CD4-positive, CD25-positive, alpha-beta regulatory T cell (primary cell): ENCODE measurements at regions not wholly inside any gene's neighbourhood (a gene's known extent, or its start where the extent isn't known, plus 50 kb on each side); places are given as distances from the start of the nearest gene placed in this dataset.

Experiments used
- ATAC-seq, 2 donors: fragments of 150-1000 bp; cut with Tn5 transposase; one replicate each; pipeline ENCODE4 v1.10.0; 2021; ENCODE audit warnings: low read depth in 2 of 2, moderate number of reproducible peaks in 2 of 2, moderate library complexity in 1 of 2
- DNase-seq, 3 donors: peaks; one replicate each; pipeline versions ENCODE4 v3.0.0 to v3.0.0-alpha.2; 2012 to 2022; ENCODE audit warnings: mixed read lengths in 1 of 3
- H3K27ac ChIP-seq: one replicate; pipeline ENCODE4 v1.7.0; 2013; ENCODE audit warnings: mild to moderate bottlenecking, low read length; ENCODE audit not compliant: insufficient read depth, poor library complexity, severe bottlenecking
- H3K27me3 ChIP-seq: one replicate; pipeline ENCODE4 v1.7.0; 2013; ENCODE audit warnings: low read length; ENCODE audit not compliant: control insufficient read depth, insufficient read depth
- H3K36me3 ChIP-seq: one replicate; pipeline ENCODE4 v1.7.0; 2013; ENCODE audit warnings: mild to moderate bottlenecking, low read length, moderate library complexity; ENCODE audit not compliant: control insufficient read depth, insufficient read depth
- H3K4me1 ChIP-seq: 2 replicates; pipeline ENCODE4 v1.7.0; 2013; ENCODE audit warnings: mild to moderate bottlenecking, low read length; ENCODE audit not compliant: insufficient read depth, control insufficient read depth, poor library complexity, severe bottlenecking
- H3K4me3 ChIP-seq: one replicate; pipeline ENCODE4 v1.7.0; 2013; ENCODE audit warnings: low read depth, mild to moderate bottlenecking, low read length, moderate library complexity
- H3K9me3 ChIP-seq, 2 experiments: 1 replicate in 1 of 2; 2 replicates in 1 of 2; pipeline ENCODE4 v1.7.0; 2013; ENCODE audit warnings: low read length in 2 of 2, mild to moderate bottlenecking in 1 of 2, moderate library complexity in 1 of 2; ENCODE audit not compliant: control insufficient read depth in 2 of 2
- H3K27ac Mint-ChIP-seq, 3 donors: one replicate each; pipeline ENCODE4 v1.8.0; 2020 to 2022; ENCODE audit warnings: mild to moderate bottlenecking in 3 of 3, mixed read lengths in 3 of 3, moderate library complexity in 2 of 3
- H3K27me3 Mint-ChIP-seq: one replicate; pipeline ENCODE4 v1.8.0; 2022; ENCODE audit warnings: mild to moderate bottlenecking, mixed read lengths
- H3K36me3 Mint-ChIP-seq: one replicate; pipeline ENCODE4 v1.8.0; 2020; ENCODE audit warnings: mixed read lengths
- H3K4me1 Mint-ChIP-seq, 4 donors: one replicate each; pipeline ENCODE4 v1.8.0; 2020 to 2022; ENCODE audit warnings: mixed read lengths in 4 of 4, mild to moderate bottlenecking in 1 of 4
- H3K4me3 Mint-ChIP-seq, 4 donors: one replicate each; pipeline ENCODE4 v1.8.0; 2020 to 2022; ENCODE audit warnings: mild to moderate bottlenecking in 4 of 4, mixed read lengths in 4 of 4, moderate library complexity in 3 of 4
- H3K9me3 Mint-ChIP-seq, 7 donors: one replicate each; pipeline ENCODE4 v1.8.0; 2020 to 2022; ENCODE audit warnings: mixed read lengths in 7 of 7, mild to moderate bottlenecking in 3 of 7, moderate library complexity in 2 of 7

GRCh38 chr2:108080177-108080576 is 93.9 kb downstream of the SLC5A7 start:
- no peaks in the 10 kb centered on the region for H3K4me1 ChIP-seq
- no peak for ATAC-seq
- Mint-ChIP-seq H3K36me3 (no peaks in the 10 kb centered on the region), H3K9me3 (peaks cover 0 to 8% (median 2%) of the 10 kb centered on the region in 7 donors), H3K4me3 (no peak overlapping the region), H3K27ac (no peak overlapping the region), H3K27me3 (no peaks in the 10 kb centered on the region), H3K4me1 (no peaks in the 10 kb centered on the region)
- no peak for DNase-seq
- no peaks in the 10 kb centered on the region for H3K36me3 ChIP-seq
- no peak overlapping the region for H3K27ac ChIP-seq
- H3K4me3 ChIP-seq: no peak overlapping the region
- H3K27me3 ChIP-seq: no peaks in the 10 kb centered on the region
- H3K9me3 ChIP-seq: no peaks in the 10 kb centered on the region

DNA sequence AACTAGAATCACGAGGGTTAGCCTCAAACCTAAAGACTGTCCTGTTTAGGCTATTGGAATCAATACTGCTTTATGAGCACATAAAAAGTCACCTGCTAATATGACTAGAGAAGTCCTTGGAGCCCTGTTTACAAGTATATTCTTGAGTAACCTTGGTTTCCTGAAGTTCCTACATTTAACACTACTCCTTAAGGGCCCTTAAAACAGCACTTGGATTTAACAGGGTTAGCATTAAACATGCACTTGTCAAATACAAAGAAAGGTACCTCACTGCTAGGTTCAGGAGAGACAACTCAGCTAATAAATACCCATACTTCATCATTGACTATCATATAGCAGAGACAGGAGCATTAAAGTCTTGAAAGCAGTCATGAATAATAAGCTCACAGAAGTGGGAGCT is 96.7 kb downstream of the SLC5A7 start:
- no peak overlapping the region for H3K4me3 ChIP-seq
- ATAC-seq (no peak), DNase-seq (no peak)
- H3K36me3 Mint-ChIP-seq: no peaks in the 10 kb centered on the region
- peaks cover 6% of the 10 kb centered on the region for H3K27me3 Mint-ChIP-seq
- H3K36me3 ChIP-seq: no peaks in the 10 kb centered on the region
- no peaks in the 10 kb centered on the region for H3K9me3 ChIP-seq
- no peak overlapping the region for H3K27ac ChIP-seq
- peaks cover 0 to 9% (median 2%) of the 10 kb centered on the region in 7 donors for H3K9me3 Mint-ChIP-seq
- H3K27ac Mint-ChIP-seq: no peak overlapping the region
- no peak overlapping the region for H3K4me3 Mint-ChIP-seq
- H3K27me3 ChIP-seq: no peaks in the 10 kb centered on the region
- H3K4me1 ChIP-seq: no peaks in the 10 kb centered on the region
- no peaks in the 10 kb centered on the region for H3K4me1 Mint-ChIP-seq

DNA sequence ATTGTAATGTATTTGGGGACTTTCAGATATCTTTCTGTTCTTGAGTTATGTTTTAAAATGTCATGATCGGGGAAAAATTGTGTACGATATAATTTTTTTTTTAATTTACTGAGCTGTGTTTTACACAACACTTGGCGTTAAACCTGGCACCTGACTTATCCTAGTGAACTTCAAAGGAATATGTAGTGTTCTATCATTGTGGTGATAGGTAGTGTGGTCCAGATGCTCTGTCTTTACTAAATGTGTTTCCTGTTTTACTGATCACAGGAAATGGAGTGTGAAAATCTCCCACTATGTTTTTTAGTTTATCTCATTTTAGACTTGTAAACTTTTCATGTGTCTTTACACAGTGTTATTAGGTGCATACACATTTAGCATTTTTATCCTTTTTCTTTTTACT is 98.0 kb downstream of the SLC5A7 start:
- Mint-ChIP-seq H3K4me3 (no peak overlapping the region), H3K27ac (no peak overlapping the region), H3K9me3 (peaks cover 0 to 8% (median 2%) of the 10 kb centered on the region in 7 donors), H3K27me3 (peaks cover 8% of the 10 kb centered on the region), H3K36me3 (no peaks in the 10 kb centered on the region), H3K4me1 (no peaks in the 10 kb centered on the region)
- Histone ChIP-seq H3K27ac (no peak overlapping the region), H3K4me3 (no peak overlapping the region), H3K9me3 (no peaks in the 10 kb centered on the region), H3K36me3 (no peaks in the 10 kb centered on the region), H3K27me3 (no peaks in the 10 kb centered on the region), H3K4me1 (no peaks in the 10 kb centered on the region)
- DNase-seq: no peak
- ATAC-seq: no peak

GRCh38 chr2:108092886-108093285 is 106.6 kb downstream of the SLC5A7 start:
- no peak overlapping the region for H3K4me3 ChIP-seq
- Mint-ChIP-seq H3K4me1 (no peaks in the 10 kb centered on the region), H3K9me3 (peaks cover 0 to 5% (median 0%) of the 10 kb centered on the region in 7 donors)

GRCh38 chr2:108101481-108101880 is 115.2 kb downstream of the SLC5A7 start:
- H3K4me3 Mint-ChIP-seq: no peak overlapping the region
- Histone ChIP-seq H3K27ac (no peak overlapping the region), H3K9me3 (no peaks in the 10 kb centered on the region), H3K4me3 (no peak overlapping the region), H3K27me3 (no peaks in the 10 kb centered on the region), H3K36me3 (no peaks in the 10 kb centered on the region), H3K4me1 (no peaks in the 10 kb centered on the region)
- no peak overlapping the region for H3K27ac Mint-ChIP-seq
- ATAC-seq (no peak), DNase-seq (no peak)
- H3K9me3 Mint-ChIP-seq: peaks cover 0 to 2% (median 0%) of the 10 kb centered on the region in 7 donors
- no peaks in the 10 kb centered on the region for H3K36me3 Mint-ChIP-seq
- no peaks in the 10 kb centered on the region for H3K27me3 Mint-ChIP-seq
- no peaks in the 10 kb centered on the region for H3K4me1 Mint-ChIP-seq

More at GRCh38 chr2:108092886-108093285, 106.6 kb downstream of the SLC5A7 start:
- no peaks in the 10 kb centered on the region for H3K27me3 ChIP-seq
- peaks cover 2% of the 10 kb centered on the region for H3K27me3 Mint-ChIP-seq
- no peaks in the 10 kb centered on the region for H3K4me1 ChIP-seq
- DNase-seq (no peak), ATAC-seq (no peak)
- H3K27ac Mint-ChIP-seq: no peak overlapping the region
- H3K4me3 Mint-ChIP-seq: no peak overlapping the region
- no peaks in the 10 kb centered on the region for H3K36me3 Mint-ChIP-seq
- no peaks in the 10 kb centered on the region for H3K9me3 ChIP-seq
- no peak overlapping the region for H3K27ac ChIP-seq
- no peaks in the 10 kb centered on the region for H3K36me3 ChIP-seq

GRCh38 chr2:108106731-108107130 is 120.4 kb downstream of the SLC5A7 start:
- no peaks in the 10 kb centered on the region for H3K4me1 Mint-ChIP-seq
- no peak overlapping the region for H3K4me3 Mint-ChIP-seq
- H3K9me3 Mint-ChIP-seq: peaks cover 0 to 9% (median 0%) of the 10 kb centered on the region in 7 donors
- no peaks in the 10 kb centered on the region for H3K36me3 Mint-ChIP-seq
- H3K27ac ChIP-seq: no peak overlapping the region
- H3K36me3 ChIP-seq: no peaks in the 10 kb centered on the region
- H3K4me3 ChIP-seq: no peak overlapping the region
- DNase-seq (no peak), ATAC-seq (no peak)
- H3K9me3 ChIP-seq: no peaks in the 10 kb centered on the region
- H3K27me3 Mint-ChIP-seq: peaks cover 4% of the 10 kb centered on the region
- no peaks in the 10 kb centered on the region for H3K4me1 ChIP-seq
- H3K27ac Mint-ChIP-seq: no peak overlapping the region
- no peaks in the 10 kb centered on the region for H3K27me3 ChIP-seq

- no peaks in the 10 kb centered on the region for H3K4me1 Mint-ChIP-seq
- peaks cover 0 to 17% (median 4%) of the 10 kb centered on the region in 7 donors for H3K9me3 Mint-ChIP-seq
- DNase-seq: no peak
- H3K4me3 ChIP-seq: no peak overlapping the region
- no peaks in the 10 kb centered on the region for H3K36me3 ChIP-seq
- H3K9me3 ChIP-seq: no peaks in the 10 kb centered on the region
- peaks cover 8% of the 10 kb centered on the region for H3K27me3 Mint-ChIP-seq
- H3K27me3 ChIP-seq: no peaks in the 10 kb centered on the region
- no peaks in the 10 kb centered on the region for H3K4me1 ChIP-seq
- H3K27ac Mint-ChIP-seq: no peak overlapping the region
- no peak for ATAC-seq
- no peaks in the 10 kb centered on the region for H3K36me3 Mint-ChIP-seq
- H3K4me3 Mint-ChIP-seq: no peak overlapping the region
- no peak overlapping the region for H3K27ac ChIP-seq
These were observed 125.6 kb downstream of the SLC5A7 start for GRCh38 chr2:108111936-108112335.

DNA sequence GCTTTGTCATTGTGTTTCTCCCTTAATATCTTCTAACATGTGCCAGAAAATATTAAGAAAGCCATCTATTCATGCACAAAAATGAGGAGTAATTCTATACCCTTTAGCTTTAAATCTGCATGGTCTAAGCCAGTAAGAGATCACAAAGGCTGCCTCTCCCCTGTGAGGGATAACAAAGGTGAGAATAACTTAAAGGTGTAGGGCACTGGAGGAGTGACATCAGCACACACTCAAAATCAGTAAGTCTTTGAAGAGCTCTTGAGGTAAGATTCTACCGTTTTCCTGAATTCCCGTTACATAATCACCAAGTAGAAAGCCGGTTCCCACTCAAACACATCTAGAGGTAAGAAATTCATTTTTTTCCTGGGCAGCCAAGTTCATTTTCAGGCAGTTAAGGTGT is 123.9 kb upstream of the SULT1C3 start:
- Histone ChIP-seq H3K4me1 (no peaks in the 10 kb centered on the region), H3K9me3 (no peaks in the 10 kb centered on the region), H3K27ac (no peak overlapping the region), H3K36me3 (no peaks in the 10 kb centered on the region), H3K4me3 (no peak overlapping the region), H3K27me3 (peaks cover 2% of the 10 kb centered on the region)
- ATAC-seq (no peak), DNase-seq (no peak)
- no peak overlapping the region for H3K27ac Mint-ChIP-seq
- no peak overlapping the region for H3K4me3 Mint-ChIP-seq
- H3K27me3 Mint-ChIP-seq: peaks cover 4% of the 10 kb centered on the region
- H3K9me3 Mint-ChIP-seq: peaks cover 0 to 12% (median 1%) of the 10 kb centered on the region in 7 donors
- no peaks in the 10 kb centered on the region for H3K4me1 Mint-ChIP-seq
- H3K36me3 Mint-ChIP-seq: no peaks in the 10 kb centered on the region
